HG03108 (cell line): ENCODE measurements at regions not wholly inside any gene's neighbourhood (a gene's known extent, or its start where the extent isn't known, plus 50 kb on each side); places are given as distances from the start of the nearest gene placed in this dataset.
"Not testable (repeated sequence)": the region's sequence is repeated elsewhere in the genome, so short reads cannot be mapped to it uniquely, and the experiment has no call there.

ENCODE experiments used
- ATAC-seq: cut with Tn5 transposase; IDR thresholded peaks from one replicate; pipeline ENCODE4 v1.9.1; 2021; ENCODE audit warnings: moderate library complexity; ENCODE audit not compliant: unreplicated experiment

DNA sequence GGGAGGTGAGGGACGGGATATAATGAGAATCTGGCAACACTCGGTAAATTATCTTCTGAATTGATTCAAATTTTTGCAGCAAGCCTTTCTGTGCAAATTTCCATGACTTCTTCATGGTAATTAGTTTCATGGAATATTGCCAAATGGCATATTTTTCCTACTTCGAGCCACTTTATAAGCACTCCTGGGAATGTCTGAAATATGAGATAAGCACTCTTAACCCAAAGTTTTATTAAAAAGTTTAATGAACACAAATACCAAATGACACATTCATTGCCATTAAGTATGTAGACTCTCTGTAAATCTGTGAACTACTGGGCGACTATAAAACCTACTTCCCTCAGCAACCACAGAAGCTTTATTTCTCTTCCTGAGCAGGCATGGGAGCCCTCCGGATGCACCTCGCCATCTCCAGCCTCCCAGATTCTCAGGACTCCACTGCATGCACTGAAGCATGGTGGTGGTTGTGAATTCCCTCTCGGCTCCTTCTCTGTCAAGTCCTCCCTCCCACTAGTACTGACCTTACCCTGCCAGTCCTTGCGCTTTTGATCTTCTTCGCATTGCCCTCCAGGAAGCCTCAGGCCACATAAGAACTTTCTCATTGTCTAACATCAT is 154.4 kb upstream of the RPL34 start:
- no peak for ATAC-seq

DNA sequence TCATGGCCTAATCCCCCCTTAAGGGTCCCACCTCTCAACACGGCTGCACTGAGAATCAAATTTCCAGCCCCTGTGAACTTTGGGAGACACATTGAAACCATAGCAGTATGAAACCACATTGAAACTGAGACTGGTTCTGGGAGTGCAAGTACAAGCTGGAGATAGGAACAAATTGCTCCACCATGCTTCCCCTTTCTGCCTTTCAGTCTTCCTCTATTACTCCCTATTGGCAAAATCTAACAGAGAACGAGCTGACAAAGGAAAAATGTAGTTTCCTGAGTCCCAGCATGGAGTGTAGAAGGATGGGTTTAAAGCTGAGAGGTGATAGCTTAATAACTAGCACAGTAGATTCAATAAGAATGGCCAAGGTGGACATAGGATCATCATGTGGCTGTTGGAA is 161.7 kb upstream of the RPL34 start:
- no peak for ATAC-seq

GRCh38 chr4:108454227-108454626 is 166.1 kb upstream of the RPL34 start:
- no peak for ATAC-seq

DNA sequence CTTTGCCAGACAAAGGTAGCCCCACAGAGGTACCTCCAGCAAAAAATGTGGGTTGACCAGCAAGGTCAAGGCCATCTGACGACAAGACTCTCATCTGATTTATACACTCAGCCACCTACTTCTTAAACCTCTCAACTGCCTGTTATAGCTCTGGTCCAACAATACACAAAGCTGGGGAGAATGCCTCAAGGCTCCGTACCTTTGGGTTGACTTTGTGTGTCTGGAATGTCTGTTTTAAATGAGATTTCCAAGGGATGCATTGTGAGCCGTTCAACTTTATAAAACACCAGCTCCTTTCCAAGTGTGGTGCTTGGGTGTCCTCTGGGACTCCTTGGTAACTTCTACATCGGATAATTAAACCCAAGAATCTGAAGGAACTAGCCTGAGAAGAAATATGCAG is 167.0 kb upstream of the RPL34 start:
- ATAC-seq = no peak

DNA sequence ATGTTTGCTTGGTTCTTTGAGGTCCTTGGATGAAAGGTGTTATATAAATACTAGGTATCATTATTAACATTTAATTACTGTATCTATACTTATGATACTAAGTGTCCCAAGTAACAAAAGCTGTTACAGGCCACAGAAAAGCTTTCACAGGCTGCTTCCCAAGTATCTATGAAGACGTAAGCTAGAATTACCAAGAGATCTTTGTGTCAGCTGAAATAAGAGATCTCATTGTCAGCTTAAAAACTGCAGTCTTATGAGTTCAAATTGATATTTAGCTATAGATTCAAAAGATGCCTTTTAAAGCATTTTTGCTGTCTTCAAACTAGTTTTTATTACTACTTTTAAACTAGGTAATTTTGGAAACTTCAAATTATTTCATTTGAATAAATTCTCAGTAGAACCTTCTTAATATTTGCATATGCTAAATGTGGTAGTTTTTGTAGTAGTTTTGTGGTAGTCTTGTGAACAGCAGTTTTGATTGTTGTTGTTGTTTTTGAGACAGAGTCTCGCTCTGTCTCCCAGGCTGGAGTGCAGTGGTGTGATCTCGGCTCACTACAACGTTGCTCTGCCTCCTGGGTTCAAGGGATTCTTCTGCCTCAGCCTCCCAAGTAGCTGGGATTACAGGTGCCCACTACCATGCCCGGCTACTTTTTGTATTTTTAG is 170.0 kb upstream of the RPL34 start:
- no peak for ATAC-seq

- ATAC-seq = no peak
Measured at GRCh38 chr4:108449129-108449528, 171.2 kb upstream of the RPL34 start.

GRCh38 chr4:108446556-108446955 is 173.8 kb upstream of the RPL34 start:
- ATAC-seq = no peak

DNA sequence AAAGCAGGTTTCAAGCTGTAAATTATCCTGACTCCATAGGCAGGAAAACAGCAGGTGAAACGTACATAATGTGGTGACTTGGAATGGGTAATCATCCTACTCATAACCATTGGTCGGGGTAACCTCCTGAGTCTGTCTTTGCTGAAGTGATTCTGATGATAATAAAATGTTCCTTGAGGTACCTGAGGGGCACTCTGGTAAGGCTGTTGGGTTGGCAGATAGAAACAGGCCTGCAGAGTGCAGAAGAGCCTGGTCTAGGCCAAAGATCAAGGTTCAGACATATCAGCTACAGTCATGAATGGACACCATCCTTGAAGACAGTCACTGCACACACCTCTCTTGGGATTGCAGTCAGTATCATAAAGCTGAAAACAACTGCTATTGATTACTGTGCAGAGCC is 174.7 kb upstream of the RPL34 start:
- ATAC-seq = no peak

DNA sequence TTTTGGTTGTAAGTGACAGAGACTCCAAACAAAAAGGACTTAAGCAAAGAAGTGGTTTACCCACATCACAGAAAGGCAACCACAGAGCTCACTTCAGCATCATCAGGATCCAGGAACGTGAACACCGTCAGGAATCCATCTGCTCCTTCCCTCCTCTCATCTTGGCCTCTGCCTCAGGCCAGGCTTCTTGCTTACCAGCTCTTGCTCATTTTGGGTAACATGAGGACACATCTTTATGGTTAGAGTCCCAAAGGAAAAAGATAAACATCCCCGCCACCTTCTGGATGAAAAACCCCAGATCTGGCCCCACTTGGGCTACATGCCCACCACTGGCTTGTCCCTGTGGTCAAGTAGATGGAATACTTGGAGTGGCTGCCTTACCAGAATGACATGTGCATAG is 176.8 kb upstream of the RPL34 start:
- no peak for ATAC-seq

GRCh38 chr4:108433832-108434231 is 186.5 kb upstream of the RPL34 start:
- no peak for ATAC-seq

GRCh38 chr4:108433394-108433793 is 187.0 kb upstream of the RPL34 start:
- not testable (repeated sequence) for ATAC-seq

GRCh38 chr4:108432418-108432817 is 188.0 kb upstream of the RPL34 start:
- no peak for ATAC-seq

- ATAC-seq = no peak
Measured at GRCh38 chr4:108431986-108432385, 188.4 kb upstream of the RPL34 start.

DNA sequence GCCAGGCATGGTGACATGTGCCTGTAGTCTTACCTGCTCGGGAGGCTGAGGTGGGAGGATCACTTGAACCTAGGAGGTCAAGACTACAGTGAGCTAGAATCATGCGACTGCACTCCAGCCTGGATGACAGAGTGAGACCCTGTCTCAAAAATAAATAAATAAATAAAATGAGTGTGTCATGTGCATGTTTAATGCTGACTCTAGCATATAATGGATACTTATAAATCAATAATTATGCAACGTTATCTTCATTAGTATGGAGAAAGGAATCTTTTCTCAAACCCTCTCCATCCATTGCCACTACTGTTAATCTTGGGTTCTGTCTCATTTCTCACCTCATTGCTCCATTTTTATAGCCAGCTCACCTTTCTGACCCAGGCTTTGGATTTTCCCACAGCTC is 189.5 kb upstream of the RPL34 start:
- no peak for ATAC-seq

GRCh38 chr4:108429662-108430061 is 190.7 kb upstream of the RPL34 start:
- ATAC-seq = no peak

GRCh38 chr4:108428923-108429322 is 191.5 kb upstream of the RPL34 start:
- no peak for ATAC-seq

GRCh38 chr4:108427946-108428485 is 192.4 kb upstream of the RPL34 start:
- no peak for ATAC-seq

- no peak for ATAC-seq
Measured at GRCh38 chr4:108426493-108426892, 193.9 kb upstream of the RPL34 start.

DNA sequence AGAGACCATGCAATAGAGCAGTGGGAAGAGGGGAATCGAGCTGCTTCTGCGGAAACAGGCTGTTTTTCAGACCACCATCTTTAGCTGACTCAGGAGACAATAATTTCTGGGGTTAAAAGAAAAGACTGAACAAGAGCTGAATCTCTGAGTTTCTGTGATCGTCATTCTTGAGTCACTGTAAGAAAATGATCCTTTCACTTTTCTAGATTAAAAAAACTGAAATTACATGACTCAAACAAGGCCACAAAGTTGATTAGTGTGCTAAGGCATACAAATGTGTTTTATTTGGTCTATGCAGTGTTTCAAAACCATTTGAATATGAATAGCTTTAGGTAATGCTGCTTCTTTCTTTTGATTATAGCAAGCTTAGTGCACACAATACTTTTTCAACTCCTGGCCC is 194.4 kb upstream of the RPL34 start:
- ATAC-seq = no peak

DNA sequence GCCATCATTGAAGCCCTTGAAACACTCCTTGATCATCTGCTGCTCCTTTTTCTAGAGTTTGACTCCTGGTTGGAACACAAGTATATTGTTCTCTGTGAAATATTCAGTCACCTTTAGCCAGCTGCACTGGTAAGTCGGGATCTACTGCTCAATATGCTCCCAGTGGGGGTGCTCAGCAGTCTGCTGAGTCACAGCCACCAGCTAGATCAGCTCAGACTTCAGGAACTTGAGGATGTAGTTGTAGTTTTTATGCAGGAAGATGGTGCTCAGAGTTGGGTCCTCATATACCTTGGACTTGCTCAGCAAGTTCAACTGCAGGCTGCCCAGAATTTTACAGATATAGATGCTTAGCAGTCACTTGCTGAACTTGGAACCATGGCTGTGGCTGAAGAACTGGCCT is 202.5 kb upstream of the RPL34 start:
- ATAC-seq = no peak

- ATAC-seq = no peak
Measured at GRCh38 chr4:108416831-108417230, 203.5 kb upstream of the RPL34 start.

DNA sequence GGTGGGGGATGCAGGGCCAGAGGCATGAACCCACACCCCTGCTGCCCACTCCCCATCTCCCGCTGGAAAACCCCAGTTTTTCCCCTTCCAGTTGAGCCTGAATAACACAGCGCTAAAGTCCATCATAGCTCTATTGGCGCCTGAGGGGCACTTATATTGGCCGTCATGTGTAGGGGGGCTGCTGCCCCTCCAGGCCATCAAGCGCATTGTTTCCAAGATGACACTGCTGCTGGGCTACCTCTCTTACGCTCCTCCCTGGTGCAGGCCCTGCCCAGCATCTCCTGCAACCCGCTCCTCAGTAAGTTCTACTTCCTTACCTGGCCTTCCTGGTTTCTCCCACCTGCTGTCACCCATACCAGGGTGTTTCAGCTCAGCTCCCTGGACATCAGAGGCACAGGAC is 205.0 kb upstream of the RPL34 start:
- no peak for ATAC-seq

DNA sequence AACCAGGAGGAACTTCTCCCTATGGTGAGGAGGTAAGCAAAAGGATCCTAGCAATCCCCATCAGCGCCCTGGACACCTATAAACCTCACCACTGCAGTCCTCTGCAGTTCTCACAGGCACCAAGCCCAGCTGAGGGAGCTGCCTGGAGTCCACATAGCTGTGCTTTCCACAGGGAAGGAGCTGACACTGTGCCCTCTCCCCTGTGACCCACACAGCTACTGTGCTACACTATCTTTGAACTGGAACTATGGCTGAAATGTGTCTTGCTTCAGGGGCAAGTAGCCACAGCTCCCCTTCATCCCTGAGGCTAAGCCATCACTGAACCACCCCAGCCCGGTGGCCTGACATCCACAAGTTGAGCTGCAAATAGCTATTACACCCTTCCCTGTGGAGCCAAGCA is 208.5 kb upstream of the RPL34 start:
- ATAC-seq = no peak
